ENCODE measurements at regions not wholly inside any gene's neighbourhood (a gene's known extent, or its start where the extent isn't known, plus 50 kb on each side); places are given as distances from the start of the nearest gene placed in this dataset.

DNA sequence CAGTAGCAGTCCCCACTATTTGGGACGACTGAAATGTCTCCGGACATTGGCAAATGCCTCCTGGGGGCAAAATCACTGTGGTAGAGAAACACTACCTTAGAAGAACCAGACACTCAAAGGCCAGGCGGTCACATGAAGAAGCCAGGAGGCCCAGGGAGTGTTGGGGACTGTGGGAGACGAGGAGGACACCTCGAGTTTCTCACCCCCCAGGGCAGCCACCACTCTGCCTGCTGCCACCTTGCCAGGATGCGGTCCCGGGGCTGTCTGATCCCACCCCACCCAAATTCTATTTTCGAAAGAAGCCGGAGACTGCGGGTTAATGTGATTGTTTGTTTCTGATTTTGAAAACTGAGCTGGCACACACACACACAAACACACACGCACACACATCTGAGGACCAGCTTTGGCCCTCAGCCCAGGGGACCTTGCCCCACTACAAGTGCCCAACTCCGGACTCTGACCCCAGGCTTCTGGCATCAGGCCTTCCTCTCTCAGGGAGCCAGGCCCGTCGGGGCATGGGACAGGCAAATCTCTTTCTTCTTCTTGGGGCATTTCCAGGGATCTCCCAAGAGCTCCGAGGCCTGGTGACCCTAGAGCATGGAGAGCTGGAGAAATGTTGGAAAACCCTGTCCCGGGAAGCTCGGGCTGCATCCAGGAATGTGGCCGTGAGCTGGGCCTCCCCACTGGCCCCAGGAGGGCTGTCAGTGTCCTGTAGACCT is 187.5 kb upstream of the PMEPA1 start:
- no peak for DNase-seq

DNA sequence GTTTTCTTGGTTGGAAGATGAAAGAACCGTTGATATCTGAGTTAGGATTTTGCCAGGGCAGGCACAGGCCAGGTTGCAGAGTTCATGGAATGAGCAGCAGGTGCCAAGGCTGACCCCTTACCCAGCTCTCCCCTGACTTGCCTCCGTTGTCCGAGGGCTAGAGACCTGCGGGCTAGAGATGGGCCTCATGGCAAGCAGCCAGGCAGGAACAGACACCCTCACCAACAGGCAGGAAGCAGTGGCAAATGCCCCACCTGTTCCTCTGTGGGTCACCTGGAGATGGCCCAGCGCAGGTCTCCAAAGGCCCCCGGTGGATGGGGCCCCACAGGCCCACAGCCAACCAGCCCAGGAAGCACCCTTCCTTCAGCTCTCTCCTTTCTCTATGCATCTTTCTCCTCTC is 186.7 kb upstream of the PMEPA1 start:
- DNase-seq = no peak
- no peak overlapping the region for H2AFZ ChIP-seq (ENCODE audit: low read length)
- no peak overlapping the region for H3K9ac ChIP-seq (ENCODE audit: low read length)
- no peaks in the 10 kb centered on the region for H3K79me2 ChIP-seq (ENCODE audit: low read length)
- no peak overlapping the region for H3K4me3 ChIP-seq (ENCODE audit: low read length)
- H3K36me3 ChIP-seq (ENCODE audit: insufficient read depth, low read length) = no peaks in the 10 kb centered on the region
- no peaks in the 10 kb centered on the region for H3K27me3 ChIP-seq (ENCODE audit: low read length)
- H3K4me1 ChIP-seq (ENCODE audit: low read length) = no peaks in the 10 kb centered on the region; the same call in 1 of the 2 replicates
- H3K9me2 ChIP-seq (replicated peaks; ENCODE audit: insufficient read depth, low read length) = no peaks in the 10 kb centered on the region
- no peak overlapping the region for H3K27ac ChIP-seq (ENCODE audit: low read length)
- no peaks in the 10 kb centered on the region for H3K9me3 ChIP-seq (ENCODE audit: low read length)
- no peak overlapping the region for H3K4me2 ChIP-seq (ENCODE audit: low read depth, low read length, poor library complexity, severe bottlenecking)
- H4K20me1 ChIP-seq (ENCODE audit: insufficient read depth, low read depth, low read length) = no peaks in the 10 kb centered on the region

More for the DNA sequence above, 187.5 kb upstream of the PMEPA1 start:
- Histone ChIP-seq H3K4me2 (ENCODE audit: low read depth, low read length, poor library complexity, severe bottlenecking) (no peak overlapping the region), H2AFZ (ENCODE audit: low read length) (no peak overlapping the region), H4K20me1 (ENCODE audit: insufficient read depth, low read depth, low read length) (no peaks in the 10 kb centered on the region), H3K27me3 (ENCODE audit: low read length) (no peaks in the 10 kb centered on the region), H3K4me3 (ENCODE audit: low read length) (no peak overlapping the region), H3K36me3 (ENCODE audit: insufficient read depth, low read length) (no peaks in the 10 kb centered on the region), H3K9me2 (replicated peaks; ENCODE audit: insufficient read depth, low read length) (no peaks in the 10 kb centered on the region), H3K9ac (ENCODE audit: low read length) (no peak overlapping the region), H3K79me2 (ENCODE audit: low read length) (no peaks in the 10 kb centered on the region), H3K9me3 (ENCODE audit: low read length) (no peaks in the 10 kb centered on the region), H3K4me1 (ENCODE audit: low read length) (no peaks in the 10 kb centered on the region; the same call in 1 of the 2 replicates), H3K27ac (ENCODE audit: low read length) (no peak overlapping the region)

DNA sequence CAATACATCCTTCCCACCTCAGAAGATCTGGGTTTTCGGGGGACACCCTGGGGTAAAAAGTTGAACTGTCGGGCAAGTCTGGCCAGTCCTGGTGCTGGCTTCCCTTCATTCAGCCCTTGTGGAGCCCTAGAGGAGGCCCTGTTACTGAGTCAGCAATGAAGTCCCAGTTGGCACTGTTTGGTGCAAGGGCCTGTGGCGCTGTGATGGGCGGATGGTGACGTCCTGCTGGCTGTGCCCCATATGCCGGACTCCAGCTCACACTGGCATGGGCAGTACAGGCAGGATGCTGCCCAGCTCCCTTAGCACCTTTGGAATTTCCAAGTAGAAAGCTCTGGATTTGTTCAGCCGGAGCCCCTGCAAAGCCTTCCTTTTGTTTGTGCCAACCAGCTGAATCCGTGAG is 186.2 kb upstream of the PMEPA1 start:
- 0 out of 2 replicates have a peak, but pooled peaks cover 2% of the 10 kb centered on the region for H4K20me1 ChIP-seq (ENCODE audit: insufficient read depth, low read depth, low read length)
- no peak overlapping the region for H3K27ac ChIP-seq (ENCODE audit: low read length)
- DNase-seq = no peak

DNA sequence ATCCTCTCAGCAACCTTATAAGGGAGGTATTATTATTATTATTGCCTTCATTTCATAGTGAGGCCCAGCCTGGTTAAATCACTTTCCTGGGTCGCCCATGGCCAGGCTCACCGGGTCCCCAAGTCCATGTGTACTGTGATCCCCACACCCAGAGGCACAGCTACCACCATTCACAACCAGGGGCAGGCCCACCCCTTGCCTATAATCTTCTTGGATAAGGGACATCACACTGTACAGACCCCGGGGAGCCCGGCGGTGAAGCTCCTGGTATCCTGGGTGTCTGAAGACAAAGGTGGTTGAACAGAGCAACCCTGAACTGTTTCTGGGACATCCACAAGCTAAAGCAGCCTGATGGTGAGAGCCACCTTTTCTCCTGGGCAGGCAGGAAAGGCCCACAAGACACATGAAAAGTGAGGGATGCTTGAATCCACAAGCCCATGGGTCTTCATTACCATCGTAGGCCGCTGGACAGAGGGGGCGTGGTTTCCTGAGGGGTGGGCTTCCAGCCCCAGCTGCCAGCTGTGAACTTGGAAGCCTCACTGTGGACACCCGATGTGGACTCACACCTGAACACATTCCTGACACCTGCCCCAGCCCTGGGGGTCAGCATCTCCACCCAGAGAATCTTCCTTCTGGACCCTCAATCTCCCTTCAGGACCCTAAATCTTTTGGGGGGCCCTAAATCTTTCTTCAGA is 185.5 kb upstream of the PMEPA1 start:
- no peak overlapping the region for H2AFZ ChIP-seq (ENCODE audit: low read length)
- DNase-seq = no peak
- H3K4me2 ChIP-seq (ENCODE audit: low read depth, low read length, poor library complexity, severe bottlenecking) = no peak overlapping the region
- no peaks in the 10 kb centered on the region for H3K9me3 ChIP-seq (ENCODE audit: low read length)
- no peaks in the 10 kb centered on the region for H3K9me2 ChIP-seq (replicated peaks; ENCODE audit: insufficient read depth, low read length)
- no peaks in the 10 kb centered on the region for H3K79me2 ChIP-seq (ENCODE audit: low read length)
- no peak overlapping the region for H3K27ac ChIP-seq (ENCODE audit: low read length)
- 0 out of 2 replicates have a peak, but pooled peaks cover 2% of the 10 kb centered on the region for H4K20me1 ChIP-seq (ENCODE audit: insufficient read depth, low read depth, low read length)
- H3K36me3 ChIP-seq (ENCODE audit: insufficient read depth, low read length) = no peaks in the 10 kb centered on the region
- H3K27me3 ChIP-seq (ENCODE audit: low read length) = no peaks in the 10 kb centered on the region
- H3K4me1 ChIP-seq (ENCODE audit: low read length) = no peaks in the 10 kb centered on the region; the same call in 1 of the 2 replicates
- no peak overlapping the region for H3K4me3 ChIP-seq (ENCODE audit: low read length)
- H3K9ac ChIP-seq (ENCODE audit: low read length) = no peak overlapping the region

More for the DNA sequence above, 186.2 kb upstream of the PMEPA1 start:
- H3K9me2 ChIP-seq (replicated peaks; ENCODE audit: insufficient read depth, low read length) = no peaks in the 10 kb centered on the region
- H3K27me3 ChIP-seq (ENCODE audit: low read length) = no peaks in the 10 kb centered on the region
- H3K9me3 ChIP-seq (ENCODE audit: low read length) = no peaks in the 10 kb centered on the region
- H3K4me1 ChIP-seq (ENCODE audit: low read length) = no peaks in the 10 kb centered on the region; the same call in 1 of the 2 replicates
- no peaks in the 10 kb centered on the region for H3K36me3 ChIP-seq (ENCODE audit: insufficient read depth, low read length)
- no peak overlapping the region for H3K4me2 ChIP-seq (ENCODE audit: low read depth, low read length, poor library complexity, severe bottlenecking)
- H2AFZ ChIP-seq (ENCODE audit: low read length) = no peak overlapping the region
- H3K9ac ChIP-seq (ENCODE audit: low read length) = no peak overlapping the region
- H3K4me3 ChIP-seq (ENCODE audit: low read length) = no peak overlapping the region
- H3K79me2 ChIP-seq (ENCODE audit: low read length) = no peaks in the 10 kb centered on the region

DNA sequence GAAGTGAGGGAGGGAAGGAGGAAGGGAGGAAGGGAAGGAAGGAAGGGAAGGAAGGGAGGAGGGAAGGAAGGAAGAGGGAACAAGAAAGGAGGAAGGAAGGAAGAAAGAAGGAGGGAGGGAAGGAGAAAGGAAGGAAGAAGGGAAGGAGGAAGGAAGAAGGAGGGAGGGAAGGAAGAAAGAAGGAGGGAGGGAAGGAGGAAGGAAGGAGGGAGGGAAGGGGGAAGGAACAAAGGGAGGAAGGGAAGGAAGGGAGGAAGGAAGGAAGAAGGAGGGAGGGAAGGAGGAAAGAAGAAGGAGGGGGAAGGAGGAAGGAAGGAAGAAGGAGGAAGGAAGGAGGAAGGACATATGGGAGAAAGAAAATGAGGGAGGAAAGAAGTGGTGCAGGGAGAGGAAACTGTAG is 184.7 kb upstream of the PMEPA1 start:
- H3K27me3 ChIP-seq (ENCODE audit: low read length) = no peaks in the 10 kb centered on the region

DNA sequence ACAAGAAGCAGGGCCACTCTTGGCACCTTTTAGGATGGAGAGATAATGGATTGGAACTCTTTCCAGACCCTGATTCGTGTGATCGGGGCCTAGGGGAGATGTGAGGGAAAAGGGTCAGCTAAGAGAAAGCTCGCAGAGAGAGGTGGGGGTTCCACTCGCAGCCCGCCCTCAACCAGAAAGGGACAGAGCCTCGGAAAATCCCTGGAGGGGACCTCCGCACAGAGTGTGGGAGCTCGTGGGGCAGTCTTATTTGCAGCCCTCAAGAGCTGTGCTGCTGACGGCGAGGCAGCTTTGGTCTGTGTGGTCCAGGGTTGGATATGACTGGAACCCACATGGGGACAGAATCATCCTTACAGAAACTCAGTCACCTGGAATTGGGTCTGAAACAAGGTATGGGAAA is 184.3 kb upstream of the PMEPA1 start:
- no peaks in the 10 kb centered on the region for H3K27me3 ChIP-seq (ENCODE audit: low read length)
- no peaks in the 10 kb centered on the region for H3K36me3 ChIP-seq (ENCODE audit: insufficient read depth, low read length)
- H2AFZ ChIP-seq (ENCODE audit: low read length) = no peak overlapping the region

More for the DNA sequence above, 184.7 kb upstream of the PMEPA1 start:
- Histone ChIP-seq H4K20me1 (ENCODE audit: insufficient read depth, low read depth, low read length) (0 out of 2 replicates have a peak, but pooled peaks cover 2% of the 10 kb centered on the region), H3K9ac (ENCODE audit: low read length) (no peak overlapping the region), H3K4me2 (ENCODE audit: low read depth, low read length, poor library complexity, severe bottlenecking) (no peak overlapping the region), H3K4me1 (ENCODE audit: low read length) (no peaks in the 10 kb centered on the region), H3K9me3 (ENCODE audit: low read length) (no peaks in the 10 kb centered on the region), H3K79me2 (ENCODE audit: low read length) (no peaks in the 10 kb centered on the region), H3K4me3 (ENCODE audit: low read length) (no peak overlapping the region), H3K36me3 (ENCODE audit: insufficient read depth, low read length) (no peaks in the 10 kb centered on the region), H2AFZ (ENCODE audit: low read length) (no peak overlapping the region), H3K27ac (ENCODE audit: low read length) (no peak overlapping the region), H3K9me2 (replicated peaks; ENCODE audit: insufficient read depth, low read length) (no peaks in the 10 kb centered on the region)
- no peak for DNase-seq

DNA sequence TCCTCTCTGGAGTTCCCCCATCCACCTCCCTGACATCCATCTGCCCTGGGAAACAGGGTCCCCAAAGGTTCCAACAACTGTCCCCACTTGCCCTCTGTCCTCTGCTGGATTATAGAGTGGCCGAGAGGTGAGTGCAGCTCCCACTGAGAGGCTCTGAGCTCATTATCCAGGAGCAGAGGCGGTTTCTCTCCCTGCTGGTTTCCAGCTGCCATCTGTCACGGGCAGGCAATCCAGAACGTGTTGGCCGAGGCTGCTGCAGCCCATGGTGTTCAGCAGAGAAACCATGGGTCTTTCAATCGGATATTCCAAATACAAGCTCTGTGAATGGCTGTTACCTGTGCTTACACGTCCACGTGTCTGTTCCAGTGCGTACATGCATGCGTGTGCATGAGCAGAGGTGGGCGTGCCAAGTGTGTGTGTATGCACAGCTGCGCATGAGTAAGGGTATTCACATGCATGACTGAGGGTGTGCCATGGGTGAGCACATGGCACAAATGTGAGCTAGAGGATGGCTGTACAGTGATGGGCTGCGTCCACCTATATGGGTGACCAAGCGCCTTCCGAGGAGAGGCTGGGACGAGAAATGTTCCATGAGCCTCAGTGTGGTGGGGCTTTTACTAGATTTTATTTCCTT is 183.7 kb upstream of the PMEPA1 start:
- Histone ChIP-seq H3K9me2 (replicated peaks; ENCODE audit: insufficient read depth, low read length) (no peaks in the 10 kb centered on the region), H3K79me2 (ENCODE audit: low read length) (no peaks in the 10 kb centered on the region), H3K27me3 (ENCODE audit: low read length) (no peaks in the 10 kb centered on the region), H3K4me2 (ENCODE audit: low read depth, low read length, poor library complexity, severe bottlenecking) (no peak overlapping the region), H2AFZ (ENCODE audit: low read length) (no peak overlapping the region), H3K4me1 (ENCODE audit: low read length) (no peaks in the 10 kb centered on the region), H3K27ac (ENCODE audit: low read length) (no peak overlapping the region), H3K36me3 (ENCODE audit: insufficient read depth, low read length) (no peaks in the 10 kb centered on the region), H3K4me3 (ENCODE audit: low read length) (no peak overlapping the region), H4K20me1 (ENCODE audit: insufficient read depth, low read depth, low read length) (0 out of 2 replicates have a peak, but pooled peaks cover 2% of the 10 kb centered on the region), H3K9me3 (ENCODE audit: low read length) (no peaks in the 10 kb centered on the region), H3K9ac (ENCODE audit: low read length) (no peak overlapping the region)
- DNase-seq = no peak

More for the DNA sequence above, 184.3 kb upstream of the PMEPA1 start:
- H4K20me1 ChIP-seq (ENCODE audit: insufficient read depth, low read depth, low read length) = 0 out of 2 replicates have a peak, but pooled peaks cover 2% of the 10 kb centered on the region
- H3K9me3 ChIP-seq (ENCODE audit: low read length) = no peaks in the 10 kb centered on the region
- no peak overlapping the region for H3K27ac ChIP-seq (ENCODE audit: low read length)
- no peak overlapping the region for H3K9ac ChIP-seq (ENCODE audit: low read length)
- no peak overlapping the region for H3K4me2 ChIP-seq (ENCODE audit: low read depth, low read length, poor library complexity, severe bottlenecking)
- H3K9me2 ChIP-seq (replicated peaks; ENCODE audit: insufficient read depth, low read length) = no peaks in the 10 kb centered on the region
- no peak for DNase-seq
- no peaks in the 10 kb centered on the region for H3K79me2 ChIP-seq (ENCODE audit: low read length)
- no peaks in the 10 kb centered on the region for H3K4me1 ChIP-seq (ENCODE audit: low read length)
- no peak overlapping the region for H3K4me3 ChIP-seq (ENCODE audit: low read length)

DNA sequence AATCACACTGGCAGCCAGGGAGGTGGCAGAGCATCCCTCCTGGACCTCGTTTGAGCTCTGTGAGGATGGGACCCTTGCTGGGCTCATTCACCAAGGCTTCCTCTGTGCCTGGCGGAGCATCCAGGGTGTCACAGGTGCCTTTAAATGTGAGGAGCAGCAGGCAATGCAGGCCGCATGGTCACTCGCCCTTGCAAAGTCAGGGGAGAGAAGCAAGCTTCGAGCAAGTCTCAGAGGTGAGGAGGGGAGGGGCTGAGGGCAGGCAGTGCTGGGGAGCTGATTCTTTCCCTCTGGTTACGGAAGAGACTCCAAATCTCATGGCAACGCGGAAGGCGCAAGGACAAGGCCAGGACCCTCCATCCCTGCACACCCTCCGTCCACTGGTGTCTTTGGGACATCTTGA is 182.7 kb upstream of the PMEPA1 start:
- Histone ChIP-seq H2AFZ (ENCODE audit: low read length) (no peak overlapping the region), H3K9me3 (ENCODE audit: low read length) (no peaks in the 10 kb centered on the region), H3K4me1 (ENCODE audit: low read length) (no peaks in the 10 kb centered on the region), H3K4me2 (ENCODE audit: low read depth, low read length, poor library complexity, severe bottlenecking) (no peak overlapping the region), H3K27ac (ENCODE audit: low read length) (no peak overlapping the region), H3K79me2 (ENCODE audit: low read length) (no peaks in the 10 kb centered on the region), H3K9ac (ENCODE audit: low read length) (no peak overlapping the region), H3K27me3 (ENCODE audit: low read length) (no peaks in the 10 kb centered on the region), H4K20me1 (ENCODE audit: insufficient read depth, low read depth, low read length) (0 out of 2 replicates have a peak, but pooled peaks cover 2% of the 10 kb centered on the region), H3K9me2 (replicated peaks; ENCODE audit: insufficient read depth, low read length) (no peaks in the 10 kb centered on the region), H3K36me3 (ENCODE audit: insufficient read depth, low read length) (no peaks in the 10 kb centered on the region), H3K4me3 (ENCODE audit: low read length) (no peak overlapping the region)
- no peak for DNase-seq

Data from Karpas-422 (cell line).